CD4-positive, CD25-positive, alpha-beta regulatory T cell (primary cell): ENCODE measurements at regions not wholly inside any gene's neighbourhood (a gene's known extent, or its start where the extent isn't known, plus 50 kb on each side); places are given as distances from the start of the nearest gene placed in this dataset.

Source experiments
- ATAC-seq, 2 donors: fragments of 150-1000 bp; cut with Tn5 transposase; one replicate each; pipeline ENCODE4 v1.10.0; 2021; ENCODE audit warnings: low read depth in 2 of 2, moderate number of reproducible peaks in 2 of 2, moderate library complexity in 1 of 2
- DNase-seq, 3 donors: peaks; one replicate each; pipeline versions ENCODE4 v3.0.0 to v3.0.0-alpha.2; 2012 to 2022; ENCODE audit warnings: mixed read lengths in 1 of 3
- H3K27ac ChIP-seq: one replicate; pipeline ENCODE4 v1.7.0; 2013; ENCODE audit warnings: mild to moderate bottlenecking, low read length; ENCODE audit not compliant: insufficient read depth, poor library complexity, severe bottlenecking
- H3K27me3 ChIP-seq: one replicate; pipeline ENCODE4 v1.7.0; 2013; ENCODE audit warnings: low read length; ENCODE audit not compliant: control insufficient read depth, insufficient read depth
- H3K36me3 ChIP-seq: one replicate; pipeline ENCODE4 v1.7.0; 2013; ENCODE audit warnings: mild to moderate bottlenecking, low read length, moderate library complexity; ENCODE audit not compliant: control insufficient read depth, insufficient read depth
- H3K4me1 ChIP-seq: 2 replicates; pipeline ENCODE4 v1.7.0; 2013; ENCODE audit warnings: mild to moderate bottlenecking, low read length; ENCODE audit not compliant: insufficient read depth, control insufficient read depth, poor library complexity, severe bottlenecking
- H3K4me3 ChIP-seq: one replicate; pipeline ENCODE4 v1.7.0; 2013; ENCODE audit warnings: low read depth, mild to moderate bottlenecking, low read length, moderate library complexity
- H3K9me3 ChIP-seq, 2 experiments: 1 replicate in 1 of 2; 2 replicates in 1 of 2; pipeline ENCODE4 v1.7.0; 2013; ENCODE audit warnings: low read length in 2 of 2, mild to moderate bottlenecking in 1 of 2, moderate library complexity in 1 of 2; ENCODE audit not compliant: control insufficient read depth in 2 of 2
- H3K27ac Mint-ChIP-seq, 3 donors: one replicate each; pipeline ENCODE4 v1.8.0; 2020 to 2022; ENCODE audit warnings: mild to moderate bottlenecking in 3 of 3, mixed read lengths in 3 of 3, moderate library complexity in 2 of 3
- H3K27me3 Mint-ChIP-seq: one replicate; pipeline ENCODE4 v1.8.0; 2022; ENCODE audit warnings: mild to moderate bottlenecking, mixed read lengths
- H3K36me3 Mint-ChIP-seq: one replicate; pipeline ENCODE4 v1.8.0; 2020; ENCODE audit warnings: mixed read lengths
- H3K4me1 Mint-ChIP-seq, 4 donors: one replicate each; pipeline ENCODE4 v1.8.0; 2020 to 2022; ENCODE audit warnings: mixed read lengths in 4 of 4, mild to moderate bottlenecking in 1 of 4
- H3K4me3 Mint-ChIP-seq, 4 donors: one replicate each; pipeline ENCODE4 v1.8.0; 2020 to 2022; ENCODE audit warnings: mild to moderate bottlenecking in 4 of 4, mixed read lengths in 4 of 4, moderate library complexity in 3 of 4
- H3K9me3 Mint-ChIP-seq, 7 donors: one replicate each; pipeline ENCODE4 v1.8.0; 2020 to 2022; ENCODE audit warnings: mixed read lengths in 7 of 7, mild to moderate bottlenecking in 3 of 7, moderate library complexity in 2 of 7

DNA sequence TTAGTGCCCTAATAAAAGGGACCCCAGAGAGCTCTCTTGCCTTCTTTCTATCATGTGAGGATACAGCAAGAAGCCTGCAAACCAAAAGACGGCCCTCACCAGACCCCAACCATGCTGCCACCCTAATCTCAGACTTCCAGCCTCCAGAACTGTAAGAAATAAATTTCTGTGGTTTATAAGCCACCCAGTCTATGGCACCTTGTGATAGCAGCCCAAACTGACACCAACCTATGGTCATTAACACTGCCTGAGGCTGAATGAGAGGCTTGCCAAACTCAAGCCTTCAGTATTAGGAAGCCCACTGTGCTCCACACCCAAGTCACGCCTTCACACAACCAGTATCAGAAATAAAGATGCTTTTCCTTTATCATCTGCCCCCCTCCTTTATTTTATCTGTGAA is 127.3 kb upstream of the KLF3 start:
- H3K27ac ChIP-seq, result no peak overlapping the region
- ATAC-seq (no peak), DNase-seq (no peak)
- Mint-ChIP-seq H3K27ac (peak overlapping the region in 1 of 3 donors; percentile 67), H3K27me3 (peaks cover 54% of the 10 kb centered on the region), H3K4me3 (no peak overlapping the region), H3K9me3 (peaks cover 0 to 2% (median 0%) of the 10 kb centered on the region in 7 donors), H3K36me3 (no peaks in the 10 kb centered on the region), H3K4me1 (peaks cover 0 to 7% (median 3%) of the 10 kb centered on the region in 4 donors)
- H3K27me3 ChIP-seq, result peaks cover 9% of the 10 kb centered on the region
- no peaks in the 10 kb centered on the region for H3K4me1 ChIP-seq
- H3K36me3 ChIP-seq, result no peaks in the 10 kb centered on the region
- H3K9me3 ChIP-seq, result no peaks in the 10 kb centered on the region
- no peak overlapping the region for H3K4me3 ChIP-seq

DNA sequence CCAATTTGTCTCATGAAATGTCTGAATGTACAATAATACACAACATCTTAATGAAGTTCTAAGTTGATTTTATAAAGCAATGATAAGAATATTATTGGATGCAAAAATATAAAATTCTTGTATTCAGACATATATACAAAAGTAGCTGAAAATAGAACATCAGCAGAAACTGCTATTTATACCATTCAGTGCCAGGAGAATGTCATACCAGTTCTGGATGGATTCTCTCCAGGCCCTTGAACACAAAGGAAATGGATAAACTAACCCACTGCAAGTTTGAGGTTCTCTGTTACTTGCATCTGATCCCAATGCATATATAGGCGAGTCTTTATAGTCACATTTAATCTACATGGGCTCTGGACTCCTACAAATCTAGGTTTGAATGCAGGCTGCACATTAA is 126.3 kb upstream of the KLF3 start:
- H3K4me3 Mint-ChIP-seq, result no peak overlapping the region
- no peak overlapping the region for H3K4me3 ChIP-seq
- H3K27ac ChIP-seq, result no peak overlapping the region
- no peak overlapping the region for H3K27ac Mint-ChIP-seq
- H3K4me1 Mint-ChIP-seq, result peaks cover 0 to 2% (median 0%) of the 10 kb centered on the region in 4 donors
- ATAC-seq (no peak), DNase-seq (no peak)
- peaks cover 55% of the 10 kb centered on the region for H3K27me3 Mint-ChIP-seq
- peaks cover 9% of the 10 kb centered on the region for H3K27me3 ChIP-seq
- no peaks in the 10 kb centered on the region for H3K4me1 ChIP-seq
- no peaks in the 10 kb centered on the region for H3K9me3 ChIP-seq
- peaks cover 0 to 2% (median 0%) of the 10 kb centered on the region in 7 donors for H3K9me3 Mint-ChIP-seq
- no peaks in the 10 kb centered on the region for H3K36me3 Mint-ChIP-seq
- H3K36me3 ChIP-seq, result no peaks in the 10 kb centered on the region

DNA sequence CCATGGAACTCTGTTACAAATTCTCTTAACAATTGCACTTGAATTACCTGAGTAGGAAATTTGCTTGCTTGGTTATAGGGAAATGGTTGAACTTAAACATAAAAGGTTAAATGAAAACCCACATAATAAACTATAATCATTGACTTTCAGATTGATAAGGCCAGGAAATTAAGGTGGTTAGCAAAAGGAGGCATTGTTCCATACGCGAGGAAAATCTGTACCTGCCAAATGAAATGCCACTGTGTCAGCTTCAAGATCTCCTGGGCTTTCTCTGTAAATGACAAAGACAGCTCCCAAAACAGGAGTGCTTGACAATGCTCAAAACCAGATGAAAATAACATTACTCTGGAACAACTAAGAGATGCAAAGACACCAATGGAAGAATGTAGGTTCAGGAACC is 125.5 kb upstream of the KLF3 start:
- Mint-ChIP-seq H3K4me1 (peaks cover 0 to 2% (median 0%) of the 10 kb centered on the region in 4 donors), H3K27me3 (peaks cover 55% of the 10 kb centered on the region), H3K27ac (no peak overlapping the region), H3K36me3 (no peaks in the 10 kb centered on the region), H3K4me3 (no peak overlapping the region), H3K9me3 (peaks cover 0 to 2% (median 0%) of the 10 kb centered on the region in 7 donors)
- ATAC-seq (no peak), DNase-seq (no peak)
- Histone ChIP-seq H3K9me3 (no peaks in the 10 kb centered on the region), H3K4me3 (no peak overlapping the region), H3K27ac (no peak overlapping the region), H3K36me3 (no peaks in the 10 kb centered on the region), H3K27me3 (peaks cover 9% of the 10 kb centered on the region), H3K4me1 (no peaks in the 10 kb centered on the region)

DNA sequence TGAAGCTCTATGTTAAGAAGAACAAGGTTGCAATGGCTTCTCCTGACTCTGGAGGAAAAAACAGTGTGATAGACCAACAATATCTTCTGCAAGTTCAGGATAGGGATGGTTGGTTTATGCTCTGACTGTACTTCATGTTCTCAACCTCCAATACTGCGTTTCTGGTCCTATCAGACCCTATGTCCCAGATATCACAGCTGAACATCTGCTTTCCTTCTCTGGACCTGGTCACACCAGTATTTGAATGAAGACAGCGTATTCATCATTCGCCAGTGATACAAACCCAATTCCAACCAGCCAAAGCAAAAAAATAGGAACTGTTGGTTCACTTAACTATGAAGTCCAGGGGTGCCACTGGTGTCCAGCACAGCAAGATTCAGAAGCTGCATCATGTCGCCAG is 124.5 kb upstream of the KLF3 start:
- Mint-ChIP-seq H3K36me3 (no peaks in the 10 kb centered on the region), H3K9me3 (peaks cover 0 to 2% (median 0%) of the 10 kb centered on the region in 7 donors), H3K27ac (peak overlapping the region in 1 of 3 donors; percentile 68), H3K27me3 (peaks cover 49% of the 10 kb centered on the region), H3K4me3 (no peak overlapping the region), H3K4me1 (peaks cover 0 to 2% (median 0%) of the 10 kb centered on the region in 4 donors)
- no peaks in the 10 kb centered on the region for H3K9me3 ChIP-seq
- ATAC-seq, result no peak
- no peaks in the 10 kb centered on the region for H3K36me3 ChIP-seq
- H3K4me3 ChIP-seq, result no peak overlapping the region
- no peak for DNase-seq
- peaks cover 5% of the 10 kb centered on the region for H3K27me3 ChIP-seq
- no peak overlapping the region for H3K27ac ChIP-seq
- no peaks in the 10 kb centered on the region for H3K4me1 ChIP-seq

DNA sequence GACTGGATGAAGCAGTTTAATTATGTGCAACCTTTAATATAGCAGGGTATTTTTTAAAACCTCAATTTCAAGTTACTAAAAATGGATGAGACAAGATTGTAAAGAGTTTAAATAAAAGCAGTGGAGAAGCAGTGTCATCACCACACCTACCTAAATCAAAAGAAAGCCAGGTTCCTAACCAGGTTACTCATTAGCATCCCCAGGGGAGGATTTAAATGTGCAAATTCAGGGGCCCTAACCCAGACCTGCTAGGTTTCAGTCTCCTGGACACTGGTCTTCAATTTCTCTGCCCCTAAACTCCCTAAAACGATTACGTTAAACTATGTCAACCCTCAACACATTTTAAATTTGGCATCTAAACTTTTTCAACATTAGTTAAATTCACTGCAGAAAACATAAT is 116.9 kb upstream of the KLF3 start:
- ATAC-seq, result no peak

GRCh38 chr4:38548256-38548655 is 115.7 kb upstream of the KLF3 start:
- no peak overlapping the region for H3K4me3 ChIP-seq
- H3K36me3 Mint-ChIP-seq, result no peaks in the 10 kb centered on the region
- H3K36me3 ChIP-seq, result no peaks in the 10 kb centered on the region
- peaks cover 0 to 2% (median 0%) of the 10 kb centered on the region in 7 donors for H3K9me3 Mint-ChIP-seq
- ATAC-seq, result no peak
- H3K27me3 Mint-ChIP-seq, result peaks cover 51% of the 10 kb centered on the region
- H3K4me1 ChIP-seq, result no peaks in the 10 kb centered on the region
- no peak for DNase-seq
- peaks cover 7% of the 10 kb centered on the region for H3K27me3 ChIP-seq
- H3K9me3 ChIP-seq, result no peaks in the 10 kb centered on the region
- no peak overlapping the region for H3K27ac ChIP-seq
- H3K4me1 Mint-ChIP-seq, result peaks cover 0 to 5% (median 1%) of the 10 kb centered on the region in 4 donors
- H3K4me3 Mint-ChIP-seq, result no peak overlapping the region
- no peak overlapping the region for H3K27ac Mint-ChIP-seq

More for the DNA sequence above, 116.9 kb upstream of the KLF3 start:
- Histone ChIP-seq H3K4me3 (no peak overlapping the region), H3K27ac (no peak overlapping the region), H3K9me3 (no peaks in the 10 kb centered on the region), H3K4me1 (no peaks in the 10 kb centered on the region), H3K27me3 (peaks cover 7% of the 10 kb centered on the region), H3K36me3 (no peaks in the 10 kb centered on the region)
- Mint-ChIP-seq H3K36me3 (no peaks in the 10 kb centered on the region), H3K4me1 (no peaks in the 10 kb centered on the region), H3K4me3 (no peak overlapping the region), H3K9me3 (peaks cover 0 to 2% (median 0%) of the 10 kb centered on the region in 7 donors), H3K27me3 (peaks cover 54% of the 10 kb centered on the region), H3K27ac (no peak overlapping the region)
- no peak for DNase-seq

GRCh38 chr4:38559374-38559773 is 104.6 kb upstream of the KLF3 start:
- no peak overlapping the region for H3K4me3 ChIP-seq
- H3K36me3 ChIP-seq, result no peaks in the 10 kb centered on the region
- no peaks in the 10 kb centered on the region for H3K36me3 Mint-ChIP-seq
- peaks cover 45% of the 10 kb centered on the region for H3K27me3 Mint-ChIP-seq
- no peak for ATAC-seq
- no peak overlapping the region for H3K27ac Mint-ChIP-seq
- peaks cover 8% of the 10 kb centered on the region for H3K27me3 ChIP-seq
- H3K4me1 ChIP-seq, result peaks cover 5% of the 10 kb centered on the region
- no peak for DNase-seq
- peaks cover 0 to 11% (median 2%) of the 10 kb centered on the region in 7 donors for H3K9me3 Mint-ChIP-seq
- peaks cover 0 to 2% of the 10 kb centered on the region in 2 experiments for H3K9me3 ChIP-seq
- H3K27ac ChIP-seq, result no peak overlapping the region
- H3K4me1 Mint-ChIP-seq, result peaks cover 7 to 24% (median 15%) of the 10 kb centered on the region in 4 donors
- no peak overlapping the region for H3K4me3 Mint-ChIP-seq

DNA sequence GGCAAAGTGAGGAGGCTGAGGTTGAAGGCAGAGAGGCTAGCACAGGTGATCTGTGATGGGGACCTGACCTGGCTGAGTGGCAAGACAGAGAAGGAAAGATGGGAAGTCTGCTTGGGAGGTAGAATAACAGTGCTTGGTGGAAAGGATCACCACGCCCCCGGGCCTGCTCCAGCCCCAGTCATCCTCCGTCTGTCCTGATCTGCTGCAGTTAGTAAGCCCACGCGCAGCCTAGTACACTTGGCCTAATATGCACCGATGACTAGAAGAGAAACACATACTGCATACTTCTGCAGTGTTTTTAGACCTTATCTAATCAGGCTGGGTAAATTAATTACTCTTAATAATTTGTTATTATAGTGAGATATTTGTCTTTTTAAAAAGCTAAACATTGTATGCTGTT is 103.7 kb upstream of the KLF3 start:
- no peak overlapping the region for H3K4me3 ChIP-seq

More for the DNA sequence above, 103.7 kb upstream of the KLF3 start:
- Mint-ChIP-seq H3K27ac (peak overlapping the region in 1 of 3 donors; percentile 45), H3K4me1 (peaks cover 7 to 24% (median 15%) of the 10 kb centered on the region in 4 donors), H3K9me3 (peaks cover 0 to 8% (median 2%) of the 10 kb centered on the region in 7 donors), H3K4me3 (no peak overlapping the region), H3K36me3 (no peaks in the 10 kb centered on the region), H3K27me3 (peaks cover 43% of the 10 kb centered on the region)
- no peak for DNase-seq
- Histone ChIP-seq H3K27ac (no peak overlapping the region), H3K9me3 (peaks cover 0 to 2% of the 10 kb centered on the region in 2 experiments), H3K27me3 (peaks cover 8% of the 10 kb centered on the region), H3K4me1 (peaks cover 5% of the 10 kb centered on the region), H3K36me3 (no peaks in the 10 kb centered on the region)
- ATAC-seq, result no peak
